Renal cortex interstitium (tissue), 11 donors: ENCODE measurements at regions not wholly inside any gene's neighbourhood (a gene's known extent, or its start where the extent isn't known, plus 50 kb on each side); places are given as distances from the start of the nearest gene placed in this dataset.
"Not testable (repeated sequence)": the region's sequence is repeated elsewhere in the genome, so short reads cannot be mapped to it uniquely, and the experiment has no call there.

Experiments
- DNase-seq, 11 donors: peaks; one replicate each; pipeline ENCODE4 v3.0.0-alpha.2; 2013; ENCODE audit warnings: low read depth in 9 of 11, low spot score in 4 of 11; ENCODE audit errors: extremely low read depth in 1 of 11

DNA sequence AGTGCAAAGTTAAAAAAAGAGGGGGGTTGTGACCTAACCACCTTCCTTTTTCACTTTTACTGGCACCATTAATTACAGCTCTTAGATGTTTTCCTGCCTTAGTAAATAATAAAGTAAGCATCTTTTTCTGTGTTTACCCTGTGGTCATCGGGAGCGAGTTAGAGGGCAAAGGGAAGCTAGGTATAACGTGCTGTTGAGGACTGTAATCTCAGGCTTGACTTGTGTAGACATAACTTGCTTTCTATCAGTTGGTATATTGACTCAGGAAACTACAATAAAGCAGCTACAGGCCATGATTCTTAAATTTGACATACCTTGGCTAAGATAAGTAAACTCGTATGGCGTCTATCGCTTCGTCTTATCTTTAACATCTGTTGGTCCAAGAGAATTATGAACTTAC lies 509.8 kb upstream of the CHD1 start:
- no peak for DNase-seq

DNA sequence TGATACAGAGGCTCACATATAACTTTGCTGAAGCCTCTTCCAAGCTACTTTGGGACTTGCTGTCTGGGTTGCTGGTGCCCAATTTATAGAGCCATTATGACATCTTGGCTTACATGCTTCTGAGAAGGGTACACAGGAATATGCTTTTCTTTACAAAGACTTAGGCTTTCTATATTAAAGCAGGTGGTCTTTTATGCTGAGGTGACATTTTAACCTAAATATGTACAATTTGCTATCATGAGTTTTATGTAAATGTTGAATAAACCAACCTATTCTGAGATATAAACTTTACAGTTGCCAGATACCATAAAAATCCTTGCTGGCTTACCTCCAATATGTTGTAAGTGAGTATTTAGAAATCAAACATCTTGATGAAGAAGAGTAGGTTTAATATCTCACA lies 509.2 kb upstream of the CHD1 start:
- no peak for DNase-seq

DNA sequence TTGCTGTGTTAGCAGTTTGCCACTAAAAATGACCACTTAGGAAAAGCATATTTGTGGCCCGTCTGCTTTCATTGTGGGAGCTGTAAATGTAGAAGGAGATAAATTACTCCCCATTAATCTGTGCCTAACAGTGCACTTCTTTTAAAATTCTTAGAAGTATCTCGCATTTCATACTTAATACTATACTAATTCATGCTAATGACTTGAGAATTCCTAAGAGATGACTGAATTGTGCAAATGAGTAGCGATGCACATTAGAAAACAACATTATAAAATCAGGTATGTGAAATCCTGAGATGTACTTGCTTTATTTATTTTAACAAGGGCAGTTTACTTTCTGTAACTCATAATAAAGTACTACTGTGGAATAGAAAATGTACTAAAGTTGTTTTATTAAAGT lies 494.6 kb upstream of the CHD1 start:
- DNase-seq: not testable (repeated sequence)

- DNase-seq: peak in 4 of 11 donors; percentile 1 to 37 (median 16)
These were observed 489.8 kb upstream of the CHD1 start for GRCh38 chr5:99418640-99419039.

- not testable (repeated sequence) for DNase-seq
These were observed 481.6 kb upstream of the CHD1 start for GRCh38 chr5:99410386-99410785.

DNA sequence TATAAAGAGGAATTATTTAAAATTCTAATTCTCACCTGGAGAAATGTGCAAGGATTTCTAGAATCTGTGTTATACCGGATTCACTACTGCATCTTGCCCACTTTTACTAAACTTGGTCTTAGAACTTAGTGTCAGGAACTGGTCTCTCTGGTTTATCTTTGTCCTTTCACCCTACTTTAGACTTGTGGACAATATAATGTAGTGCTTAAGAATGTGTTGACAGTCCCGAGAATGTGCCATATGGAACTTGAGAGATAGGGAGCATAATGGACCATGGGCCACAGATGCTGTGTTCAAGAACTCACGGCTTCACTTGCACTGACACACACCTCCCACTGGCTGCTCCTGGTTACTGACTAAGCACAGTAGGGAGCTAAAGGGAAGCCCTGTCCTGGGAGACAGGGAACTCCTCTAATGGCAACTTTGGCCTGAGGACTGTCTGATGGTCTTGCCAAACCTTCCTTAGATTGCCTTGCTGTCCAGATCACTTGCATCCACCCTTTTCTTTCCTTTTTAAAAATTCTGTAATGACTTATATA lies 476.0 kb upstream of the CHD1 start:
- not testable (repeated sequence) for DNase-seq

DNA sequence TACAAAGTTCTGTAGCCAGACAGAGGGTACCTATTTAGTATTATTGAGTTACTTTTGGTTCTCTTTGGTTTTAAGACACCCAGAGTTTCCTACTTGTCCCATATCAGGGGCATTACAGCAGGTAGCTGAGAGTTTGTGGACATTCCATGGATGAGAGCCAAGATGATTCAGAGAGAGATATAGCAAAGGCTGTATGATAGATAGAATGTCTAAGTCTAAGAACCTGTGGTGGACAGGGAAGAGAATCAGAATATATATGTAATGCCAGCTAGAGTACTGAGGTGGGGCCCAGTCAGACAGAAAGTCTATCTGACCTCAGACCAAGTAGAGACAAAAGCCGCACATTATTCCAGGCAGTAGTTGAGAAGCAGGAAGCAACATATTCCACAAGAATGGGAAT lies 471.8 kb upstream of the CHD1 start:
- DNase-seq: not testable (repeated sequence)

DNA sequence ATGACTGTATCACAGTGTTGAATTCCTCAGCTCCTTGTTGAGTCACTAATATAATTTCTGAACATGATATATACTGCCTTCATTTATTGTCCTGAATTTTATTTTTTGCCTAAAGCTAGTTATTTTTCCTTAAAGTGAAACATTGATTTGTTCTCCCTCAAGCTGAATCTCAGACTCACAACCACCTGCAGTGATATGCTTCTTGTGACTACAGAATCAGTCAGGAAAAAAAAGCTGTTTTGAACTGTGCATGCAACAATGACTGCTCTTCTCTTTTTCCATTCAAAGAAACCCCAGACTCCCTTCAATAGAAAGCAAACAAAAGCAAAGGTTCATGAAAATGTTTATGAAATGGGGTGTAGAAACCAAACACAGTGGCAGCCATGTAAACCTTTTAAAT lies 470.2 kb upstream of the CHD1 start:
- no peak for DNase-seq

GRCh38 chr5:99386406-99387077 lies 457.7 kb upstream of the CHD1 start:
- DNase-seq: no peak

GRCh38 chr5:99379187-99379586 lies 450.4 kb upstream of the CHD1 start:
- DNase-seq: no peak

- no peak for DNase-seq
These were observed 449.6 kb upstream of the CHD1 start for GRCh38 chr5:99378443-99378842.

GRCh38 chr5:99369797-99370593 lies 441.2 kb upstream of the CHD1 start:
- DNase-seq: no peak

GRCh38 chr5:99368726-99369125 lies 439.9 kb upstream of the CHD1 start:
- no peak for DNase-seq

DNA sequence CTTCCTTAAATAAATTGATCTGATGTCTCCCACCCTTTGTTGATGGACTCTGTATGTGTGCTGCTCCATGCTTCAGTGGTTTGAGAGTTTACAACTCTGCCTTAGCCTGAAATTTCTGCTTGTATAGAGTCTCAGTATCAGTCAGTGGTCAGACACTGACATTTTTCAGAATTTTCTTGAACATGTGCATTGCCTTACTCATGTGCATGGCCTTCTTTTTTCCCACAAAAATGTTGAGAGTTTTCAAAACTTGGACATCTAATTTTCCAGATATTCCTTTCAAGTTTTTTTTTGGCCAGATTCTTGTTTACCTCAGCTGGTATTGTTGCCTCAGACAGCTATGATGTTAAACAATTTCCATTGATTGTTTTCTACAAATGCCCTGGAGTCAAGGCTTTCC lies 427.1 kb upstream of the CHD1 start:
- no peak for DNase-seq

DNA sequence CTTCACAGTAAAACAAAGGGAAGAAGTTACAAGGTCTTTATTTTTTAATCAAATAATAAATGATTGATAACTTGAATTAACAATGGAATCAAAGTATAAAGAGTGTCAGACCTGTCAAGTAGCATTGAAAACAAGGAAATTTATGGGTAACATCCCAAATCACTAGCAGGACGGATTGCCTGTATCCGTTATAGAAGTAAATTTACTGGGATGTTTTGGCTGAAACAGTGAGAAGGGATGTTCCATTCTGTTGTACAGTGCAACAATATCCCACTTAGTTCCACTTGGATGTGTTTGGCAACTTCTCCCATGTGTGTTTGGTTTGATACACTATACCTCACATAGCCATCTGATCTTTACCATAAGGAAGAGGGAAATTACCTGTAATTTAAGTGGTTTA lies 421.0 kb upstream of the CHD1 start:
- peak in 8 of 11 donors; percentile 14 to 49 (median 32) for DNase-seq

GRCh38 chr5:99348597-99348996 lies 419.8 kb upstream of the CHD1 start:
- no peak for DNase-seq

DNA sequence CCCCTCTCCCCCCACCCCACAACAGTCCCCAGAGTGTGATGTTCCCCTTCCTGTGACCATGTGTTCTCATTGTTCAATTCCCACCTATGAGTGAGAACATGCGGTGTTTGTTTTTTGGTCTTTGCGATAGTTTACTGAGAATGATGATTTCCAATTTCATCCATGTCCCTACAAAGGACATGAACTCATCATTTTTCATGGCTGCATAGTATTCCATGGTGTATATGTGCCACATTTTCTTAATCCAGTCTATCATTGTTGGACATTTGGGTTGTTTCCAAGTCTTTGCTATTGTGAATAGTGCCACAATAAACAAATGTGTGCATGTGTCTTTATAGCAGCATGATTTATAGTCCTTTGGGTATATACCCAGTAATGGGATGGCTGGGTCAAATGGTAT lies 411.0 kb upstream of the CHD1 start:
- not testable (repeated sequence) for DNase-seq

DNA sequence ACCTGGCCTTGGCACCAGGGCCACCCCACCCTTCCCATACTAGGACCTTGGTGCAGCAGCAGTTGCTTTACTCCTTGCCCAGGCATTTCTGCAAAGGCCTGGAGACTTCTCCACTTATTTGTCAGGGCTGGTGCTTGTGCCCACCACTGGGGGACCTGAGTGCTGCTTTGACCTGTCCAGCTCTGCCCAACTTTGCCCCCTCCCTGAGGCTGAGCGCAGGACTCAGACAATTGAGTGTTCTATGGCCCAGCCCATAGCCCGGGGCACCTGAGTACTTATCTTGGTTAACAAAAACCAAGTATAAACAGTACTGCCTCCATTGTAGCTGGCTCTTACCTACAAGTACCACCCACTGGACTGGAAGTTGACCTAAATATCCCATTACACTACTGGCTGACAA lies 406.1 kb upstream of the CHD1 start:
- DNase-seq: no peak

- no peak for DNase-seq
These were observed 402.3 kb upstream of the CHD1 start for GRCh38 chr5:99331061-99331460.

DNA sequence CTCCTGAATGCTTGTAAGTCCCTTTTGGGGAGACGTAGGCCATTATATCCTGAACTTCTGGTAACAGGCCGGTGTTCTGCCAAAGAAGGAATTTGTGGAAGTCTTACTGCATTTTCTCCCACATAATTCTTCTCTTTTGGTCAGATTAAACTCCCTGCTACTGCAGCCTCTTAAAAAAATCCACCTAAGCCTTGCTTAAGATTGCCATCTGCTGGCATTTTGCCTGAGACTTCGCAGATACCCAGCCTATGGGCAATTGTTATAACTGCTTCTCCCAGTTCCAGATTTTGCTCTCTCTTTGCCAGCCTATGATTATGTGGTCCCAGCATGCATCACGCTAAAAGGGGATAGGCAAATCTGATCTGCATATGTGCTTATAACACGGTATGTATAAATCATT lies 391.6 kb upstream of the CHD1 start:
- DNase-seq: peak in 2 of 11 donors; percentile 9 to 14
